ENCODE measurements at regions not wholly inside any gene's neighbourhood (a gene's known extent, or its start where the extent isn't known, plus 50 kb on each side); places are given as distances from the start of the nearest gene placed in this dataset.

DNA sequence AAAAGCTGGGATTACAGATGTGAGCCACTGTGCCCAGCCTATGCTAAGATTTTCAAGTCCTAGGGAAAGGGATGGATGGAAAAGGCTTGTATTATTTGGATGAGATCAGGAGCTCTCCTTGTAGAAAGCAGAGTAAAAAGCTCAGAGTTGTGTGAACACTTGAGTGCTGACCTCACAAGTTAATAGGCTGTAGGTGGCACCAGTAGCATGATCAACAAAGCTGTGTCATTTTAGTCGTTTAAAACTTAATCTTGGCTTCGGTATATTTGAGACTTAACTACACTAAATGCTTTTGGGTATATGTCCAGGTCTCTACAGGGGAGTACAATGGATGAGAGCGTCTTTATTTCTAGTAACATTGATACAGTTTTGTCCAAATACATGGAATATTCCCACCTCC, 264.2 kb downstream of the TMEM38B start:
- H3K4me1 Mint-ChIP-seq = peaks cover 27% of the 10 kb centered on the region
- H3K27me3 Mint-ChIP-seq (ENCODE audit: insufficient read depth, low read depth) = no peaks in the 10 kb centered on the region
- H3K27ac Mint-ChIP-seq = no peak overlapping the region

DNA sequence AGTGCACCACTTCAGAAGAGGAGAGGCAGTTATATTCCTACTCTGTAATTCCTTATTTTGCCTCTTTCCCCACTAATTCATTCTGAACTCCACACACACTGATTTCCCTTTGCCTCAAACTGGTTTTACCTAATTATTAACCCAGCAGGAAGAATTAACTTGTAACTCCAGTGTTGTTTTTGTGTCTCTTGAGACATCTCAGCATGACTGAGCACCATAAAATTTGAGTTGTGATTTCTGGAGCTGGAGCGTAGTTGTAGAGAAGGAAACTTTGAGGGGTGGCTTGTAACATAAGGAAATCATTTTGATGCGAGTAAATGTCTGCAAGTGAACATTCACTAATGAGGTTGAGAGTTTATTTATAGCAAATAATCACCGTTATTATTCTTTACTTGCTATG, 265.2 kb downstream of the TMEM38B start:
- no peak overlapping the region for H3K27ac Mint-ChIP-seq
- no peaks in the 10 kb centered on the region for H3K36me3 Mint-ChIP-seq
- Histone ChIP-seq H3K4me2 (no peak overlapping the region), H3K4me1 (peaks cover 32% of the 10 kb centered on the region), H3K9ac (no peak overlapping the region), H3K27ac (no peak overlapping the region), H3K27me3 (no peaks in the 10 kb centered on the region), H4K20me1 (ENCODE audit: low read depth) (no peaks in the 10 kb centered on the region), H2AFZ (replicated peaks) (no peak overlapping the region), H3K36me3 (no peaks in the 10 kb centered on the region), H3F3A (ENCODE audit: low read depth) (peaks cover 7% of the 10 kb centered on the region), H3K4me3 (no peak overlapping the region), H3K79me2 (ENCODE audit: low read depth) (no peaks in the 10 kb centered on the region), H3K9me3 (ENCODE audit: low read depth) (no peaks in the 10 kb centered on the region)
- H3K9me3 Mint-ChIP-seq = no peaks in the 10 kb centered on the region
- no peaks in the 10 kb centered on the region for H3K27me3 Mint-ChIP-seq (ENCODE audit: insufficient read depth, low read depth)
- H3K4me1 Mint-ChIP-seq = peaks cover 30% of the 10 kb centered on the region
- DNase-seq (ENCODE audit: low spot score) = no peak
- TF ChIP-seq CTCF (IDR thresholded peaks at IDR 0.05) (no peak), EZH2phosphoT487 (IDR thresholded peaks at IDR 0.05) (no peak), EZH2 (IDR thresholded peaks at IDR 0.05) (no peak)
- H3K4me3 Mint-ChIP-seq = no peak overlapping the region

More for the DNA sequence above, 264.2 kb downstream of the TMEM38B start:
- Histone ChIP-seq H3K9ac (no peak overlapping the region), H2AFZ (replicated peaks) (no peak overlapping the region), H3K27ac (no peak overlapping the region), H3K79me2 (ENCODE audit: low read depth) (no peaks in the 10 kb centered on the region), H3K4me2 (no peak overlapping the region), H3K4me1 (peaks cover 27% of the 10 kb centered on the region), H3F3A (ENCODE audit: low read depth) (peaks cover 7% of the 10 kb centered on the region), H3K36me3 (no peaks in the 10 kb centered on the region), H3K27me3 (no peaks in the 10 kb centered on the region), H3K4me3 (no peak overlapping the region), H4K20me1 (ENCODE audit: low read depth) (no peaks in the 10 kb centered on the region), H3K9me3 (ENCODE audit: low read depth) (no peaks in the 10 kb centered on the region)
- Mint-ChIP-seq H3K4me3 (no peak overlapping the region), H3K9me3 (no peaks in the 10 kb centered on the region), H3K36me3 (no peaks in the 10 kb centered on the region)
- no peak for TF ChIP-seq CTCF (IDR thresholded peaks at IDR 0.05)
- no peak for TF ChIP-seq EZH2phosphoT487 (IDR thresholded peaks at IDR 0.05)
- TF ChIP-seq EZH2 (IDR thresholded peaks at IDR 0.05) = no peak
- no peak for DNase-seq (ENCODE audit: low spot score)

- Histone ChIP-seq H3K4me1 (peaks cover 24% of the 10 kb centered on the region), H3K36me3 (no peaks in the 10 kb centered on the region), H4K20me1 (ENCODE audit: low read depth) (no peaks in the 10 kb centered on the region), H3K9me3 (ENCODE audit: low read depth) (no peaks in the 10 kb centered on the region), H3K4me2 (peak overlapping the region; percentile 32), H3K79me2 (ENCODE audit: low read depth) (no peaks in the 10 kb centered on the region), H3K4me3 (no peak overlapping the region), H3K27ac (no peak overlapping the region), H3K9ac (no peak overlapping the region), H2AFZ (replicated peaks) (peak overlapping the region; percentile 34), H3K27me3 (no peaks in the 10 kb centered on the region), H3F3A (ENCODE audit: low read depth) (peaks cover 5% of the 10 kb centered on the region)
- Mint-ChIP-seq H3K27me3 (ENCODE audit: insufficient read depth, low read depth) (no peaks in the 10 kb centered on the region), H3K36me3 (no peaks in the 10 kb centered on the region), H3K27ac (no peak overlapping the region), H3K4me3 (no peak overlapping the region), H3K9me3 (no peaks in the 10 kb centered on the region), H3K4me1 (peaks cover 28% of the 10 kb centered on the region)
- TF ChIP-seq EZH2 (IDR thresholded peaks at IDR 0.05) = no peak
- TF ChIP-seq CTCF (IDR thresholded peaks at IDR 0.05) = no peak
- TF ChIP-seq EZH2phosphoT487 (IDR thresholded peaks at IDR 0.05) = no peak
- no peak for DNase-seq (ENCODE audit: low spot score)
Measured at GRCh38 chr9:105963343-105964099, 269.2 kb downstream of the TMEM38B start.

Data from neural progenitor cell (in vitro differentiated cells).